ENCODE measurements at regions not wholly inside any gene's neighbourhood (a gene's known extent, or its start where the extent isn't known, plus 50 kb on each side); places are given as distances from the start of the nearest gene placed in this dataset.

DNA sequence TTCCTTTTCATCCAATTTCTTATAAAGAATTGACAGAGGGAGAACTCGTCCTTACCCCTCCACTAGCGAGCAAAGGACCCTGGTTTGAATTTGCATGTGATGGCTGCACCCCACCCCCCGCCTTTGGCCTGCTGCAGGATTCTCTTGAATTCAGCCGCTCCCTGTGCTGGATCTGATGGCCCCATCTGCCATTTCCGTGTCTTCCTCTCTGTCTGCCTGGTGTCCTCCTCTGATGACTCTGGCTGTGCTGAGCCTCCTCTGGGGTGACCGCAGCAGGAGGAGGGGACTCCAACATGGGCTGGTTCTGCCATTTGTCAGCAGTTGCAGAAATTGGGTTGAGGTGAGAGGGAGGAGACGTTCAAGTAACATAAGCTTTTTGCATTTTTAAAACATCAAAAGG is 188.8 kb downstream of the DLL1 start:
- Histone ChIP-seq H3K9ac (ENCODE audit: low read length) (no peak overlapping the region), H3K4me2 (ENCODE audit: low read depth, low read length, poor library complexity, severe bottlenecking) (no peak overlapping the region), H3K79me2 (ENCODE audit: insufficient read depth, low read length) (no peaks in the 10 kb centered on the region), H2AFZ (ENCODE audit: low read depth, low read length, severe bottlenecking) (no peak overlapping the region), H3K27me3 (ENCODE audit: low read length) (no peaks in the 10 kb centered on the region), H3K4me3 (ENCODE audit: insufficient read depth, low read length, poor library complexity, severe bottlenecking) (no peak overlapping the region), H3K36me3 (ENCODE audit: low read length) (no peaks in the 10 kb centered on the region), H3K27ac (ENCODE audit: low read depth, low read length) (no peak overlapping the region), H4K20me1 (ENCODE audit: low read depth, low read length) (no peaks in the 10 kb centered on the region), H3K9me3 (ENCODE audit: insufficient read depth, low read length) (no peaks in the 10 kb centered on the region), H3F3A (ENCODE audit: insufficient read depth) (no peaks in the 10 kb centered on the region), H3K9me2 (replicated peaks; ENCODE audit: insufficient read depth, low read length) (no peaks in the 10 kb centered on the region)
- TF ChIP-seq CTCF (IDR thresholded peaks at IDR 0.05; ENCODE audit: insufficient read depth, low read length, poor library complexity, severe bottlenecking) (no peak), EZH2phosphoT487 (conservative IDR thresholded peaks at IDR 0.05; ENCODE audit: low read length) (no peak)

DNA sequence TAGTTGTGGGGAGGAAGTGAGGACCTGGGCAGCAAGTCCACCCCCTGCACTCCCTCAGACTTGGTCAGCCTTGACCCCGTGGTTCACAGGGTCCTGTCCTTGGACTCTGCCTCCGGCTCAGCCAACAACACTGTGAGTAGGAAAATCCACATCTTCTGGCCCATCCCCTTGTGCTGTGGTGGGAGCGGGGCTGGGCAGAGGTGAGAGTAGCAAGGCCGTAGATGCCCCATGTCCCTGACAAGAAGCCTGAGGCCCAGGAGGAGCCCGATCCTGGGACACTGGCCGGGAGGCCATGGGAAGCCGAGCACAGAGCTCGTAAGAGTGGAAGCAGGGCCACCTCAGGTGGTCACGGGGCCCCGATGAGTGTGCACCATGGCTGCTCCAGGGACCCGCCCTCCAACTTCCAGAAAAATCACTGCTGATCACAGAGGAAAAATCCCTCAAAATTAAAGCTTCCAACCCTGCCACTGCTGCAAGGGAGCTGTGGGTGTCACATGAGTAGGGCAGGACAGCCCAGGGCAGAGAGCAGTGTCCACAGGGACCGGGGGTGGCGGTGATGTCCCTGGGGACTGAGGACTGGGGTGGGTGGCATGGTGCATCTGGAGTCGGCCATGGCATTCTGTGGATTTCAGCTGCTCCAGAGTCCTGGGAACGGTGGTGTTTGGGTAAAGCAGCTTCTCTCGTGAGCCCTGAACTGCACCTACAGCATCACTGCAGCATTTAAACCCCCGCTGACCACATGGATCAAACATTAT is 189.4 kb downstream of the DLL1 start:
- Histone ChIP-seq H3K79me2 (ENCODE audit: insufficient read depth, low read length) (no peaks in the 10 kb centered on the region), H4K20me1 (ENCODE audit: low read depth, low read length) (no peaks in the 10 kb centered on the region), H3K27me3 (ENCODE audit: low read length) (no peaks in the 10 kb centered on the region), H3K4me3 (ENCODE audit: insufficient read depth, low read length, poor library complexity, severe bottlenecking) (no peak overlapping the region), H3K9me2 (replicated peaks; ENCODE audit: insufficient read depth, low read length) (no peaks in the 10 kb centered on the region), H3K9ac (ENCODE audit: low read length) (no peak overlapping the region), H3K4me2 (ENCODE audit: low read depth, low read length, poor library complexity, severe bottlenecking) (no peak overlapping the region), H3K9me3 (ENCODE audit: insufficient read depth, low read length) (no peaks in the 10 kb centered on the region), H3F3A (ENCODE audit: insufficient read depth) (no peaks in the 10 kb centered on the region), H2AFZ (ENCODE audit: low read depth, low read length, severe bottlenecking) (no peak overlapping the region), H3K27ac (ENCODE audit: low read depth, low read length) (no peak overlapping the region), H3K36me3 (ENCODE audit: low read length) (no peaks in the 10 kb centered on the region)
- TF ChIP-seq EZH2phosphoT487 (conservative IDR thresholded peaks at IDR 0.05; ENCODE audit: low read length) (no peak), CTCF (IDR thresholded peaks at IDR 0.05; ENCODE audit: insufficient read depth, low read length, poor library complexity, severe bottlenecking) (no peak)

DNA sequence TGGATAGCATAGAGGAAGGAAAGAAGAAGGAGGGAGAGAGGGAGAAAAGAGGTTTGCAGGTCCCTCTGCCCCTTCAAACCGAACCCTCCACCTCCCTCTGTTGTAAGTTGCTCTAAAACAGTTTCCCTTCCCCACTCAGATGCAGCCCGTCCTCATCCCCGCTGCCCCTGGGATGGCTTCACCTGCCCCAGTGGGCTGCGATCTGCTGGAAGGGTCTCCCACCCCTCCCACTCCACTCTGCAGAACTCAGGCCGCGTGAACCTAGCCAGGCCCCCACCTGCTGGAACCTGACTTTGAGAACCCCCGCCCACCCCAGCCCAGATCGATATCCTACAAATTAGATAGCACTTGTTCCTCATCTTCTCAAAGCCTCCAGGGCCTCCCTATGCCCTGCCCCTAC is 190.8 kb downstream of the DLL1 start:
- H3K9me2 ChIP-seq (replicated peaks; ENCODE audit: insufficient read depth, low read length), result no peaks in the 10 kb centered on the region
- H3K9me3 ChIP-seq (ENCODE audit: insufficient read depth, low read length), result no peaks in the 10 kb centered on the region
- no peak overlapping the region for H2AFZ ChIP-seq (ENCODE audit: low read depth, low read length, severe bottlenecking)
- no peak overlapping the region for H3K9ac ChIP-seq (ENCODE audit: low read length)
- H3K79me2 ChIP-seq (ENCODE audit: insufficient read depth, low read length), result no peaks in the 10 kb centered on the region
- H3K4me3 ChIP-seq (ENCODE audit: insufficient read depth, low read length, poor library complexity, severe bottlenecking), result no peak overlapping the region
- H3K4me2 ChIP-seq (ENCODE audit: low read depth, low read length, poor library complexity, severe bottlenecking), result no peak overlapping the region
- H3F3A ChIP-seq (ENCODE audit: insufficient read depth), result no peaks in the 10 kb centered on the region
- no peaks in the 10 kb centered on the region for H3K27me3 ChIP-seq (ENCODE audit: low read length)
- TF ChIP-seq CTCF (IDR thresholded peaks at IDR 0.05; ENCODE audit: insufficient read depth, low read length, poor library complexity, severe bottlenecking) (no peak), EZH2phosphoT487 (conservative IDR thresholded peaks at IDR 0.05; ENCODE audit: low read length) (no peak)
- H4K20me1 ChIP-seq (ENCODE audit: low read depth, low read length), result no peaks in the 10 kb centered on the region
- no peaks in the 10 kb centered on the region for H3K36me3 ChIP-seq (ENCODE audit: low read length)
- H3K27ac ChIP-seq (ENCODE audit: low read depth, low read length), result no peak overlapping the region

Measured in SU-DHL-6 (cell line).